H9 (cell line): ENCODE measurements at regions not wholly inside any gene's neighbourhood (a gene's known extent, or its start where the extent isn't known, plus 50 kb on each side); places are given as distances from the start of the nearest gene placed in this dataset.

Experiments
- DNase-seq: peaks from one replicate; pipeline ENCODE4 v3.0.0-alpha.2; 2017
- H2AFZ ChIP-seq: one replicate; pipeline ENCODE4 v1.6.1; 2013; ENCODE audit warnings: mild to moderate bottlenecking, low read length, control low read depth, moderate library complexity
- H2AK5ac ChIP-seq: 2 replicates; pipeline ENCODE4 v1.6.1; 2013; ENCODE audit warnings: low read length, control low read depth, mixed read lengths; ENCODE audit not compliant: insufficient read length
- H2BK120ac ChIP-seq: one replicate; pipeline ENCODE4 v1.6.1; 2013; ENCODE audit warnings: low read depth, mild to moderate bottlenecking, low read length, control low read depth, inconsistent platforms; ENCODE audit not compliant: poor library complexity, severe bottlenecking
- H2BK12ac ChIP-seq: 2 replicates; pipeline ENCODE4 v1.6.1; 2013; ENCODE audit warnings: low read length, control low read depth, mixed read lengths, low read depth; ENCODE audit not compliant: insufficient read length
- H2BK15ac ChIP-seq: 2 replicates; pipeline ENCODE4 v1.6.1; 2013; ENCODE audit warnings: low read depth, low read length, control low read depth
- H2BK20ac ChIP-seq: one replicate; pipeline ENCODE4 v1.6.1; 2013; ENCODE audit warnings: low read depth, mild to moderate bottlenecking, low read length, control low read depth, inconsistent platforms; ENCODE audit not compliant: poor library complexity, severe bottlenecking
- H2BK5ac ChIP-seq: 2 replicates; pipeline ENCODE4 v1.6.1; 2013; ENCODE audit warnings: low read length, control low read depth, mixed read lengths; ENCODE audit not compliant: insufficient read length
- H3K14ac ChIP-seq: 2 replicates; pipeline ENCODE4 v1.6.1; 2013; ENCODE audit warnings: low read length, control low read depth; ENCODE audit not compliant: insufficient read depth
- H3K18ac ChIP-seq: 2 replicates; pipeline ENCODE4 v1.6.1; 2013; ENCODE audit warnings: low read depth, mild to moderate bottlenecking, mixed read lengths, low read length, control low read depth; ENCODE audit not compliant: insufficient read length
- H3K23ac ChIP-seq: 2 replicates; pipeline ENCODE4 v1.6.1; 2013; ENCODE audit warnings: low read length, control low read depth, mixed read lengths, low read depth; ENCODE audit not compliant: insufficient read length
- H3K23me2 ChIP-seq: 2 replicates; pipeline ENCODE4 v1.6.1; 2013; ENCODE audit warnings: low read depth, mild to moderate bottlenecking, mixed read lengths, low read length, control low read depth; ENCODE audit not compliant: insufficient read length, poor library complexity, severe bottlenecking
- H3K27ac ChIP-seq: 2 replicates; pipeline ENCODE4 v1.5.1; 2013; ENCODE audit warnings: low read length, control low read depth, mixed read lengths, low read depth; ENCODE audit not compliant: insufficient read length
- H3K27me3 ChIP-seq: 2 replicates; pipeline ENCODE4 v1.6.1; 2013; ENCODE audit warnings: low read length, control low read depth, inconsistent platforms; ENCODE audit not compliant: insufficient read depth
- H3K4ac ChIP-seq: 2 replicates; pipeline ENCODE4 v1.6.1; 2013; ENCODE audit warnings: low read depth, mild to moderate bottlenecking, control low read depth, inconsistent platforms, low read length, moderate library complexity
- H3K4me1 ChIP-seq: 2 replicates; pipeline ENCODE4 v1.6.1; 2013; ENCODE audit warnings: low read length, control low read depth, inconsistent platforms; ENCODE audit not compliant: insufficient read depth
- H3K4me2 ChIP-seq: 2 replicates; pipeline ENCODE4 v1.6.1; 2013; ENCODE audit warnings: low read length, control low read depth, mixed read lengths; ENCODE audit not compliant: insufficient read length, insufficient read depth
- H3K56ac ChIP-seq: 2 replicates; pipeline ENCODE4 v1.6.1; 2013; ENCODE audit warnings: low read depth, mild to moderate bottlenecking, mixed read lengths, low read length, control low read depth; ENCODE audit not compliant: insufficient read length
- H3K79me1 ChIP-seq: 2 replicates; pipeline ENCODE4 v1.6.1; 2013; ENCODE audit warnings: low read depth, mild to moderate bottlenecking, moderate library complexity, low read length, control low read depth, inconsistent platforms; ENCODE audit not compliant: insufficient read depth, poor library complexity, severe bottlenecking
- H3K79me2 ChIP-seq: 2 replicates; pipeline ENCODE4 v1.6.1; 2013; ENCODE audit warnings: low read length, control low read depth, inconsistent platforms; ENCODE audit not compliant: insufficient read depth
- H3K9ac ChIP-seq: 2 replicates; pipeline ENCODE4 v1.6.1; 2013; ENCODE audit warnings: low read length, control low read depth, mixed read lengths; ENCODE audit not compliant: insufficient read length; ENCODE audit errors: extremely low read depth
- H3K9me3 ChIP-seq: one replicate; pipeline ENCODE4 v1.6.1; 2013; ENCODE audit warnings: low read depth, low read length, inconsistent platforms; ENCODE audit not compliant: control insufficient read depth
- H3T11ph ChIP-seq: one replicate; pipeline ENCODE4 v1.6.1; 2013; ENCODE audit warnings: mild to moderate bottlenecking, low read length, control low read depth, inconsistent platforms
- H4K20me1 ChIP-seq: one replicate; pipeline ENCODE4 v1.6.1; 2013; ENCODE audit not compliant: control insufficient read depth, insufficient read length, insufficient read depth
- H4K5ac ChIP-seq: 2 replicates; pipeline ENCODE4 v1.6.1; 2013; ENCODE audit warnings: low read depth, mild to moderate bottlenecking, mixed read lengths, low read length, control low read depth; ENCODE audit not compliant: insufficient read length
- H4K8ac ChIP-seq: replicated peaks from 2 replicates; pipeline ENCODE4 v1.6.1; 2013; ENCODE audit warnings: low read length, control low read depth, mixed read lengths, low read depth; ENCODE audit not compliant: insufficient read length
- H4K91ac ChIP-seq: 2 replicates; pipeline ENCODE4 v1.6.1; 2013; ENCODE audit warnings: low read depth, mild to moderate bottlenecking, moderate library complexity, mixed read lengths, low read length, control low read depth; ENCODE audit not compliant: insufficient read length
- H3K27ac Mint-ChIP-seq, 3 experiments: 2 replicates in 2 of 3; 3 replicates in 1 of 3; pipeline ENCODE4 v1.8.0; 2020 to 2021; ENCODE audit warnings: mixed read lengths in 3 of 3, mild to moderate bottlenecking in 1 of 3, moderate library complexity in 1 of 3
- H3K27me3 Mint-ChIP-seq: 2 replicates; pipeline ENCODE4 v1.8.0; 2021; ENCODE audit warnings: low read depth, mild to moderate bottlenecking, moderate library complexity, mixed read lengths
- H3K36me3 Mint-ChIP-seq, 3 experiments: 2 replicates in 2 of 3; 3 replicates in 1 of 3; pipeline ENCODE4 v1.8.0; 2020 to 2021; ENCODE audit warnings: low read depth in 3 of 3, mixed read lengths in 3 of 3; ENCODE audit not compliant: insufficient read depth in 1 of 3
- H3K4me1 Mint-ChIP-seq, 2 experiments: 2 replicates each; pipeline ENCODE4 v1.8.0; 2020; ENCODE audit warnings: mixed read lengths in 2 of 2
- H3K4me3 Mint-ChIP-seq, 2 experiments: 2 replicates in 1 of 2; 3 replicates in 1 of 2; pipeline ENCODE4 v1.8.0; 2020 to 2021; ENCODE audit warnings: mild to moderate bottlenecking in 2 of 2, mixed read lengths in 2 of 2, moderate library complexity in 1 of 2
- H3K9me3 Mint-ChIP-seq, 2 experiments: 2 replicates in 1 of 2; 3 replicates in 1 of 2; pipeline ENCODE4 v1.8.0; 2020; ENCODE audit warnings: mild to moderate bottlenecking in 2 of 2, mixed read lengths in 2 of 2, moderate library complexity in 1 of 2
- WGBS: extraction: QIAGEN DNeasy Blood & Tissue Kit; methylation state at CpG from one replicate; pipeline ENCODE4 v1.1.7; 2013; ENCODE audit warnings: missing lambda C conversion rate, low lambda C conversion rate, mixed read lengths; ENCODE audit not compliant: insufficient read length; ENCODE audit errors: extremely low coverage; 5-methylcytosine and 5-hydroxymethylcytosine counted together
- TF ChIP-seq, protein P1 (sequence below): fragments of 200-600 bp; sonication (generic); conservative IDR thresholded peaks from 3 replicates; pipeline ENCODE4 v1.8.0; 2021; ENCODE audit warnings: antibody characterized with exemption, mild to moderate bottlenecking

DNA sequence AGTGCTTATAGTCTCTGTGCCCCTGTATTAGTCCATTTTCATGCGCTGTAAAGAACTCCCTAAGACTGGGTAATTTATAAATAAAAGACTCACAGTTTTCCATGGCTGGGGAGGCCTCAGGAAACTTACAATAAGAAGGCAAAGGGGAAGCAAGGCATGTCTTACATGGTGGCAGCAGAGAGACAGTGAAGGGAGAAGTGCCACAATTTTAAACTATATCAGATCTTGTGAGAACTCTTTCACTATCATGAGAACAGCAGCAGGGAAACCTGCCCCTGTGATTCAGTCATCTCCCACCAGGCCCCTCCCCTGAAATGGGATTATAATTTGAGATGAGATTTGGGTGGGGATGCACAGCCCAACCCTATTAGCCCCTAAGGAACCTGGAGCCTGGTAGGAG is 243.2 kb downstream of the EDEM1 start:
- TF ChIP-seq, protein P1, sequence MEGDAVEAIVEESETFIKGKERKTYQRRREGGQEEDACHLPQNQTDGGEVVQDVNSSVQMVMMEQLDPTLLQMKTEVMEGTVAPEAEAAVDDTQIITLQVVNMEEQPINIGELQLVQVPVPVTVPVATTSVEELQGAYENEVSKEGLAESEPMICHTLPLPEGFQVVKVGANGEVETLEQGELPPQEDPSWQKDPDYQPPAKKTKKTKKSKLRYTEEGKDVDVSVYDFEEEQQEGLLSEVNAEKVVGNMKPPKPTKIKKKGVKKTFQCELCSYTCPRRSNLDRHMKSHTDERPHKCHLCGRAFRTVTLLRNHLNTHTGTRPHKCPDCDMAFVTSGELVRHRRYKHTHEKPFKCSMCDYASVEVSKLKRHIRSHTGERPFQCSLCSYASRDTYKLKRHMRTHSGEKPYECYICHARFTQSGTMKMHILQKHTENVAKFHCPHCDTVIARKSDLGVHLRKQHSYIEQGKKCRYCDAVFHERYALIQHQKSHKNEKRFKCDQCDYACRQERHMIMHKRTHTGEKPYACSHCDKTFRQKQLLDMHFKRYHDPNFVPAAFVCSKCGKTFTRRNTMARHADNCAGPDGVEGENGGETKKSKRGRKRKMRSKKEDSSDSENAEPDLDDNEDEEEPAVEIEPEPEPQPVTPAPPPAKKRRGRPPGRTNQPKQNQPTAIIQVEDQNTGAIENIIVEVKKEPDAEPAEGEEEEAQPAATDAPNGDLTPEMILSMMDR: no peak
- Mint-ChIP-seq H3K9me3 (no peaks in the 10 kb centered on the region; a peak in 3 of 5 replicates), H3K4me1 (peaks cover 4 to 8% of the 10 kb centered on the region in 2 experiments; a peak in 3 of 4 replicates), H3K4me3 (no peak overlapping the region), H3K27ac (no peak overlapping the region), H3K36me3 (no peaks in the 10 kb centered on the region; a peak in 1 of 7 replicates), H3K27me3 (peaks cover 2% of the 10 kb centered on the region)
- no peak overlapping the region for H3K9ac ChIP-seq
- no peaks in the 10 kb centered on the region for H3K9me3 ChIP-seq
- H3K79me1 ChIP-seq: no peaks in the 10 kb centered on the region
- H4K8ac ChIP-seq: no peak overlapping the region
- no peak overlapping the region for H2BK120ac ChIP-seq
- no peak overlapping the region for H3T11ph ChIP-seq
- no peak overlapping the region for H2AFZ ChIP-seq
- H3K23ac ChIP-seq: no peak overlapping the region
- no peak overlapping the region for H2BK15ac ChIP-seq
- H2AK5ac ChIP-seq: no peak overlapping the region
- no peaks in the 10 kb centered on the region for H3K79me2 ChIP-seq
- no CpG with 5 or more reads among the region's 1 CpG for WGBS
- H4K20me1 ChIP-seq: no peaks in the 10 kb centered on the region
- H4K5ac ChIP-seq: no peak overlapping the region
- H3K27ac ChIP-seq: no peak overlapping the region
- no peak overlapping the region for H4K91ac ChIP-seq
- no peak overlapping the region for H2BK12ac ChIP-seq
- no peak overlapping the region for H3K4ac ChIP-seq
- H3K27me3 ChIP-seq: no peaks in the 10 kb centered on the region
- no peak overlapping the region for H3K14ac ChIP-seq
- no peak overlapping the region for H2BK20ac ChIP-seq
- H2BK5ac ChIP-seq: no peak overlapping the region
- no peak overlapping the region for H3K56ac ChIP-seq
- H3K4me2 ChIP-seq: no peak overlapping the region
- no peak for DNase-seq
- no peak overlapping the region for H3K18ac ChIP-seq
- H3K23me2 ChIP-seq: no peaks in the 10 kb centered on the region
- no peaks in the 10 kb centered on the region for H3K4me1 ChIP-seq
